GM18520 (cell line): ENCODE measurements at regions not wholly inside any gene's neighbourhood (a gene's known extent, or its start where the extent isn't known, plus 50 kb on each side); places are given as distances from the start of the nearest gene placed in this dataset.

Experiments used
- ATAC-seq: cut with Tn5 transposase; IDR thresholded peaks from one replicate; pipeline ENCODE4 v1.9.1; 2021; ENCODE audit not compliant: unreplicated experiment

GRCh38 chr20:57794600-57795341 lies 85.0 kb upstream of the PMEPA1 start:
- no peak for ATAC-seq

- no peak for ATAC-seq
Observed at GRCh38 chr20:57794036-57794435, 84.2 kb upstream of the PMEPA1 start.

GRCh38 chr20:57793421-57793820 lies 83.6 kb upstream of the PMEPA1 start:
- ATAC-seq = no peak

- no peak for ATAC-seq
Observed at GRCh38 chr20:57792386-57793080, 82.7 kb upstream of the PMEPA1 start.

- ATAC-seq = no peak
Observed at GRCh38 chr20:57791966-57792365, 82.2 kb upstream of the PMEPA1 start.

GRCh38 chr20:57791178-57791962 lies 81.6 kb upstream of the PMEPA1 start:
- no peak for ATAC-seq

- no peak for ATAC-seq
Observed at GRCh38 chr20:57790176-57790575, 80.4 kb upstream of the PMEPA1 start.

- ATAC-seq = no peak
Observed at GRCh38 chr20:57788936-57789613, 79.3 kb upstream of the PMEPA1 start.

GRCh38 chr20:57787990-57788781 lies 78.4 kb upstream of the PMEPA1 start:
- ATAC-seq = no peak

GRCh38 chr20:57787151-57787989 lies 77.6 kb upstream of the PMEPA1 start:
- ATAC-seq = no peak

- ATAC-seq = no peak
Observed at GRCh38 chr20:57786304-57786932, 76.6 kb upstream of the PMEPA1 start.

- ATAC-seq = no peak
Observed at GRCh38 chr20:57785720-57786119, 75.9 kb upstream of the PMEPA1 start.

- no peak for ATAC-seq
Observed at GRCh38 chr20:57785061-57785460, 75.2 kb upstream of the PMEPA1 start.

- ATAC-seq = no peak
Observed at GRCh38 chr20:57783956-57784837, 74.4 kb upstream of the PMEPA1 start.

- no peak for ATAC-seq
Observed at GRCh38 chr20:57783196-57783595, 73.4 kb upstream of the PMEPA1 start.

- ATAC-seq = no peak
Observed at GRCh38 chr20:57782631-57783041, 72.8 kb upstream of the PMEPA1 start.

- no peak for ATAC-seq
Observed at GRCh38 chr20:57781901-57782300, 72.1 kb upstream of the PMEPA1 start.

- ATAC-seq = no peak
Observed at GRCh38 chr20:57780906-57781305, 71.1 kb upstream of the PMEPA1 start.
